Frontal cortex (tissue), 3 donors: ENCODE measurements at regions not wholly inside any gene's neighbourhood (a gene's known extent, or its start where the extent isn't known, plus 50 kb on each side); places are given as distances from the start of the nearest gene placed in this dataset.

ENCODE experiments used
- DNase-seq, 2 donors: peaks; one replicate each; pipeline ENCODE4 v3.0.0; 2012; ENCODE audit warnings: low spot score in 2 of 2
- FAIRE-seq: peaks from 2 replicates; lab custom pipeline; 2012; peaks lifted over from hg19 to GRCh38; lab: Jason Lieb, UNC
- donor health status: control.
- donor health status: control.
- donor health status: control.

DNA sequence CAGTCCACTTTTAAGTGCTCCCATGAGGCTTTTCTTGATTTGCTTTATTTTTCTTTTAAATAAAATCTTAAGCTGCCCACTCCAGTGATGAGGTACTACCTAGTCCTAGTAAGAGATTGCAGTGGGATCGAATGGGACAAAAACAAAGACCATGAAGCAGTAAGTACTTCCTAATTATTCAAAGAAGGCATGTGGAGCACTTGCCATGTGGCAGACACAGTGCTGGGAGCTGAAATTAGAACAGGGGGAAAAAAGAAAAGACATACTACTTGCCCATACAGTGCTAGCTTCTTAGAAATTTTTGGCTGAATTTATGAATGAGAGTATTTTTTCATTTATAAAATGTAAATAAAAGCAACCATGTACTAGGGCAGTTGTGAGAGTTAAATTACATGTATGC is 239.9 kb upstream of the TNC start:
- FAIRE-seq (no peak), DNase-seq (no peak)

DNA sequence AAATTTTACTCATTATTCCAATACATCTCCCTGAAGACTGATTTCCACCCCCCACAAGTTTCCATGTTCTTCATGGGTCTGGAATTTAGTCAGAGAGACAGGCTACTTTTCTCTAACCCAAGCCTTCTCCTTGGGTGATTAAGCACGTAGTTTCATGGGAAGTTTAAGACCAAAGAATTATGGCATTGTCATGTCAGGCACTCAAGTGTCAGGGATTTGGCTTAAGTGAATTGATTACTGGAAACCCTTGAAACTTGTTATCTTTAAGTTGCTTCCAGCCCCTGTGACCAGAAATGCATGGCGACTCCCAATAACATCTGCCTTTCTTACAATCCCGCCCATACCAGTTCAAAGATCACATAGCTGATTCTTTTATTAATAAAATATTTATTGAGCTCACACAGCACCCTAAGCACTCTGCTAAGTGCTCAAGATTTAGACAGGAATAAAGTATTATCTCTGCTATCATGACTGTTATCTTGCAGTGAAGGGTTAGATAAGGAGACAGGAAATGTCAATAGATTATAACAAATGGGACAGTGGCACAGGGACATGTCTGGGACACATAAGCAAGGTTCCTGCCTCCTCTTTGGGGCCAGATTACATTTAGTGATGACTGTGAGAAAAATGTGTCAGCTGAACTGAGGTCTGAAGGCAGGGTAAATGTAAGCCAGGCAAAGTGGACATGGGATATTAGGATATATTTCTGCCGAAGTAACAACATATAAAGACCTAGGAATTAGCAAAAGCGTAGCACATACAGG is 241.2 kb upstream of the TNC start:
- FAIRE-seq (no peak), DNase-seq (no peak)

- DNase-seq, result no peak
- no peak for FAIRE-seq
These were observed 242.2 kb upstream of the TNC start for GRCh38 chr9:115360122-115360521.

DNA sequence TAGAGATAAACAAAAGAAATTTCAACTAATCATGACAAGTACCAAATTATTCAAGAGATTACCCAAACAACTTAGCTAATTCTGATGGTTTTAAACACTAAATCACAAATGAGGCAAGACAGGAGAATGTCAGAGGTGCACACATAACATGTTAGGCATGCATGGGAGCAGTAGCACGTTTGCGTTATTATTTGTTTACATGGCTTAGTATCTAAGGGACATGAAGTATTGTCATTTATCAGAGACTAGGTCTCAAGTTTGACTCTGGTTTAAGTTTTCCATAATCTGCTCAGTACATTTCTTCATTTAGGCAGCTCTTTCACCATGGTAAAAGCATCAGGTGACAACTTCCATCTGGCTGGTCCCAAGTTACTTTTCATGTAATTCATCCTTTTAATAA is 244.1 kb upstream of the TNC start:
- no peak for DNase-seq
- FAIRE-seq, result no peak

GRCh38 chr9:115362640-115363039 is 244.7 kb upstream of the TNC start:
- no peak for FAIRE-seq

GRCh38 chr9:115364991-115365390 is 247.0 kb upstream of the TNC start:
- DNase-seq (no peak), FAIRE-seq (no peak)

More at GRCh38 chr9:115362640-115363039, 244.7 kb upstream of the TNC start:
- no peak for DNase-seq

DNA sequence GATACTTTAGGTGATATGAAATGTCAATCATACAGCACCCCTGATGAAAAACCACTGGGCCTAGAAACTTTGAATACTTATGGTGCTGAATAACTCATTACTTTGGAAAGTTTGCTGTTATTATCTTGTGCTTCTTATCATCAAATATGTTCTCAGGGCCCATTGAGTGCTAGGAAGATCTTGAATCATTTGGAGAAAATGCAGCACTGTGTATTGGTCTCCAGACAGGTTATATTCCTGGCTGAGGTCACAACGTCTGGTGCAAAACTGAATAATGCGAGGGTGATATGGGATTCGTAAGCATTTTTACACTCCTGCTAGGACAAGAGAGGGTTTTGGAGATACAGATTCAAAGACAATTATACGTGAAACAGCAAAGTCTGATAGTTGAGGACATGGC is 249.4 kb upstream of the TNC start:
- DNase-seq (no peak), FAIRE-seq (no peak)

DNA sequence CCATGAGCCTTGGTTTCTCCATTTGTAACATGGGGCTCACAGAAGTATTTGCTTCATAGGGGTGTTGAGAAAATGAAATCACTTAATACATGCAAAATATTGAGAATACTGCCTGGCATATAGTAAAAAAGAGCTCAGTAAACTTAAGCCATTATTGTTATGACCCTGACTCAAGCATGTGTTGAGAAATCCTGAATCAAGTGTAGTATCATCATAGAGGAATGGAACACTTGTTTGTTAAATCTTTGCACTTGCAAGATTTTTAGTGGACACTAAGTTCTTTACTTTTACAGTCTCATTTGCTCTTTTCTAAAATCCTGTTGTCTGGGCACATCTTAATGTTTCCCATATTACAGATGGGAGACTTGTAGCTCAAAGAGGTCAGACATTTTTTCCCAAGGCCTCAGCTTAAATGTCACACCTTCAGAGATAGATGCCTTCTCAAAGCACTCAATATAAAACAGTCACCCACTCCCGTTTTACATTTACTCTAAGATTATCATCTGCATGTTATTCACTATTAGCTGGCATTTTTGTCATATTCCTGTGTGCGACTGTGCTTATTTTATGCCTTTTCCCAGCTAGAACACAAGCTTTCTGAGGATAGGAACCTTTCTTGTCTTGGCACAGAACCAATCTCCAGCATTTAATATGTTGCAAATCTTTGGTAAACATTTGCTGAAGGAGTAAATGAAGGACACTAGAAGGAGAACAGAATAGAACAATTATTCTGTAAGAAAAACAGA is 250.0 kb upstream of the TNC start:
- no peak for DNase-seq
- FAIRE-seq, result no peak

GRCh38 chr9:115369322-115369957 is 251.5 kb upstream of the TNC start:
- no peak for DNase-seq
- no peak for FAIRE-seq

DNA sequence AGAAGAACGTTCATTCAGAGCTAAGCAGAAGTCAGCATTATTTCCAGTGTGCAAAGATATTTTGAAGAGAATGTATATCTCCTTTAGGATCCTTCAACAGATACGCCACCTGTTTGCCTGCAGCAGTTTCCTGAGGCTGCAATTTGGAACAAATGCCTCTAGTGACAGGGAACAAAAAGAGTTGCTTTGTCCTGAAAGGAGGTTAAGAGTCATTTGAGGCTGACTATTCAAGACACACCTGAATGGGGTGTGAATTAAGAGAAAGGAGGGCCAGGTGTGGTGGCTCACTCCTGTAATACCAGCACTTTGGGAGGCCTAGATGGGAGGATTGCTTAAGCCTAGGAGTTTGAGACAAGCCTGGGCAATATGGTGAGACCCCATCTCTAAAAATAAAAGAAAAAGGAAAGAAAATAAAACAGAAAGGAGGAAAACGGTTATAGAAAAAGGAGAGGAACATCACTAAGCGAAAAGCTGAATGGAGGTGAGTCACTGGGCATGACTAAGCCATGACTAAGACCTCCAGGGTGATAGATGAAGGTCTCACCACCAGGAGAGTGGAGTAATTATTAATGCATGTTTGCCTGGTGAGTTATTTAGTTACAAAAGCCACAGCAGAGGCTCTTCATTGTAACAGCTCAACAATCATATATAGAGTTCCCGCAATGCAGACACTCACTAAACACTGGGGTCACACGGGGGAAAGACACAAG is 255.2 kb upstream of the TNC start:
- no peak for DNase-seq
- no peak for FAIRE-seq

DNA sequence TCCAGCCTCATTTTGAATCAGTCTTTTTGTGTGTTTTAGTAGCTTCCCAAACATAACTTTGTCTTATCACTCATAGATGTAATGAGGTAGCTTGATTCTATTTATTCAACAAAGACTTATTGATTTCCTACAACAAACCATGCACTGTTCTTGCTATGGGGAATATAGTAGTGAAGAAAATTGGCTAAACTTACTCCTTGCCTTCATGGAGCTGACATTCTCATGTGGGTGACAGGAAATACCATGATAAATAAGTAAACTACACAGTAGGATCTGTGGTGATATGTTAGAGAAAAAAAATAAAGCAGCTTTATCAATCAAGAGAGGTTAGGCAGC is 255.7 kb upstream of the TNC start:
- no peak for DNase-seq
- no peak for FAIRE-seq

DNA sequence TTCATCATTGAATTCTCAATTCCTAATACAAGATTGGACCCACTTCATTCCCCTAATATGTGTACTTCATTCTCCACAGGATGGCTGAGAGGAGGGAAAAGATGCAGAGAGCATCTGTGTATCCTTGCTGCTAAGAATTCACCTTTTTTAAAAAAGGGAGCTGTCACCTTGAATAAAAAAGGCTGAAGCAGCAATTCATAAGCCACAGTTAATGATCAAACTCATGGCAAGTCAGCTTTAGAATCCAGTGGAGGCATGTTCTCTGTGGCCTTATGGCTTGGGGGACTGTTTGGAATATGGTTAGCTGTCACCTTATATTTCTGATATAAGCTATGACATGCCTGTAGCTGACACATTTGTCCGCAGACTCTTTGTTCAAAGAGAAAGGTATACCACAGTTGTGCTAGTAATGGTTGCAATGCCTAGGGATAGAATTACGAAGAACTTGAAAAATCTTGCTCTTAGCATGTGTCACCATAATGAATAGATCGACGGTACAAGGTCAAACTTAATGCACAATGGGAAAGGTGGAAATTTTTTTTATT is 256.8 kb upstream of the TNC start:
- no peak for DNase-seq
- FAIRE-seq, result no peak

GRCh38 chr9:115378241-115378640 is 260.3 kb upstream of the TNC start:
- no peak for DNase-seq
- no peak for FAIRE-seq

DNA sequence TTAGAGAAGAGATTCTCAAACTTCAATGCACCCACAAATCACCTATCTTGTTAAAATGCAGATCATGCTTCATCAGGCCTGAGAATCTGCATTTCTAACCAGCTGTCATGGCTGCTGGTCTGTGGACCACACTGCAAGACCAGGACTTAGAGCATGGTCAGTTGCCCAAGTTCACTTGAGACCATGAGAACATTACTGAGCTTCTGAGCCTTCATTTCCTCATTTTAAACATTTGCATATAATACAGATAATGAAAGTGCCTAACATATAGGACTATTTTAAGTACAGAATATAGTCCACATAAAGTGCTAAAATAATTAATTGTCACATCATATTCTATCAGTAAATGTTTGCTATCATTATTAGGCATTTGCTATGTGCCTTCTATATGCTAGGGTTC is 260.8 kb upstream of the TNC start:
- no peak for FAIRE-seq
- DNase-seq, result no peak

DNA sequence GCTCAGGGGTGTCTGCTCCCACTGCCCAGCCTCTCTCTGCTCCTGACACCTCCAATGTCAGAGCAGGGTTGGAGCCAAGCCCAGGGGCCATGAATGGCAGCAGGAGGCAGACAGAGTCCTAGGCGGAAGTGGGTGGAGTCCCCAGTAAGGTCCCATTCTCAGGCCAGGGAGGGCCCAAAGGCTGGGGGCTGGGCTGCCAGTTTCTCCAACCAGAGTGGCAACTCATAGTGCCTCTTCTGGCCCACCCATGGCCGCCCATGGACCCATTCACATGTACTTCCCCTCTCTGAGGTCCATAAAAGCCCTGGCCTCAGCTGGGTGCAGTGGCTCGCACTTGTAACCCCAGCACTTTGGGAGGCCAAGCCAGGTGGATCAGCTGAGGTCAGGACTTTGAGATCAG is 261.8 kb upstream of the TNC start:
- DNase-seq, result no peak
- no peak for FAIRE-seq

- DNase-seq (no peak), FAIRE-seq (no peak)
These were observed 264.9 kb upstream of the TNC start for GRCh38 chr9:115382865-115383264.

DNA sequence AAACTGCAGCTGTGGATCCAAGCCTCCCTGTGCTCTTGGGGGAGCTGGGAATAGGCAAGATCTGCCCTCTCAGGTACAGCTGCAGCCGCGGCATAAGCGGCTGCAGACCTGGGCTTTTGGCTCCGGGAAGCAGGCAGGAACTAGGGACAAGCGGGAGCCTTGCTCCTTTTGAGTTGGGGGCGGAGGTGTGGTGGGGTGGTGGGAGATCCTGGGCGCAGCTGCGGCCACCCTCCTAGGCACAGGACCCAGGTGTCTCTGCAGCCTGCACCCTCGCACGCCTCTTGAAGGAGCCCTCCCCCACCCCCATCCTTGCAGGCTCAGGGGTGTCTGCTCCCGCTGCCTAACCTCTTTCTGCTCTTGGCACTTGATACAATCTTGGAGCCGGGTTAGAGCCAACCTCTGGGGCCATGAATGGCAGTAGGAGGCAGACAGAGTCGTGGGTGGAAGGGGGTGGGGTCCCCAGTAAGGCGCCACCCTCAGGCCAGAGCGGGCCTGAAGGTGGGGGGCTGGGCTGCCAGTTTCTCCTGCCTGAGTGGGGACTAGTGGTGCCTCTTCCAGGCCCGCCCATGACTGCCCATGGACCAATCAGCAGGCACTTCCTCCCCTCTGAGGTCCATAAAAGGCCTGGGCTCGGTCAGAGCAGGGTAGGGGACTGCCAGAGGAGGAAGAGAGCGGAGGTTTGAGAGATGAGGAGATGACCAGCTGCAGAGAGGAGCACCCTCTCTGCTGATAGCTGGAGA is 267.6 kb upstream of the TNC start:
- DNase-seq (no peak), FAIRE-seq (no peak)

- no peak for FAIRE-seq
These were observed 269.2 kb upstream of the TNC start for GRCh38 chr9:115386963-115387770.

More at GRCh38 chr9:115386963-115387770, 269.2 kb upstream of the TNC start:
- no peak for DNase-seq
